Activated CD4-positive, alpha-beta T cell treated with anti-CD3 and anti-CD28 coated beads for 36 hours (primary cell): ENCODE measurements at regions not wholly inside any gene's neighbourhood (a gene's known extent, or its start where the extent isn't known, plus 50 kb on each side); places are given as distances from the start of the nearest gene placed in this dataset.

Experiments used
- ATAC-seq: fragments of 200-7000 bp; cut with Tn5 transposase; one replicate; pipeline ENCODE4 v1.10.0; 2021; ENCODE audit warnings: mild to moderate bottlenecking, moderate library complexity
- CTCF ChIA-PET: fragments of 350-600 bp; sonication (Branson Sonifier 250); formaldehyde crosslinking; loops from one replicate; lab custom pipeline; 2021; ENCODE audit warnings: antibody characterized with exemption; lab: Charles Lee
- POLR2A ChIA-PET: fragments of 350-600 bp; sonication (Branson Sonifier 250); formaldehyde crosslinking; loops from one replicate; lab custom pipeline; 2021; ENCODE audit warnings: antibody characterized with exemption, inconsistent platforms; lab: Charles Lee
- DNase-seq: peaks from one replicate; pipeline ENCODE4 v3.0.0-alpha.2; 2020
- H3K27ac Mint-ChIP-seq: one replicate; pipeline ENCODE4 v1.8.0; 2021; ENCODE audit warnings: mixed read lengths
- H3K27me3 Mint-ChIP-seq: one replicate; pipeline ENCODE4 v1.8.0; 2021; ENCODE audit warnings: mixed read lengths
- H3K36me3 Mint-ChIP-seq: one replicate; pipeline ENCODE4 v1.8.0; 2021; ENCODE audit warnings: low read depth, mixed read lengths
- H3K4me1 Mint-ChIP-seq: one replicate; pipeline ENCODE4 v1.8.0; 2021; ENCODE audit warnings: mixed read lengths
- H3K4me3 Mint-ChIP-seq: one replicate; pipeline ENCODE4 v1.8.0; 2021; ENCODE audit warnings: mild to moderate bottlenecking, moderate library complexity, mixed read lengths
- H3K9me3 Mint-ChIP-seq: one replicate; pipeline ENCODE4 v1.8.0; 2021; ENCODE audit warnings: low read depth, mixed read lengths
- intact Hi-C, 2 experiments: fragments of 100-400 bp; cut with DNase I in 1 of 2; cut with micrococcal nuclease in 1 of 2; formaldehyde crosslinking; loops; one replicate each; pipeline versions ENCODE4 v1.14.2 to v1.15.1; 2022 to 2024; cut with DNase I, micrococcal nuclease

DNA sequence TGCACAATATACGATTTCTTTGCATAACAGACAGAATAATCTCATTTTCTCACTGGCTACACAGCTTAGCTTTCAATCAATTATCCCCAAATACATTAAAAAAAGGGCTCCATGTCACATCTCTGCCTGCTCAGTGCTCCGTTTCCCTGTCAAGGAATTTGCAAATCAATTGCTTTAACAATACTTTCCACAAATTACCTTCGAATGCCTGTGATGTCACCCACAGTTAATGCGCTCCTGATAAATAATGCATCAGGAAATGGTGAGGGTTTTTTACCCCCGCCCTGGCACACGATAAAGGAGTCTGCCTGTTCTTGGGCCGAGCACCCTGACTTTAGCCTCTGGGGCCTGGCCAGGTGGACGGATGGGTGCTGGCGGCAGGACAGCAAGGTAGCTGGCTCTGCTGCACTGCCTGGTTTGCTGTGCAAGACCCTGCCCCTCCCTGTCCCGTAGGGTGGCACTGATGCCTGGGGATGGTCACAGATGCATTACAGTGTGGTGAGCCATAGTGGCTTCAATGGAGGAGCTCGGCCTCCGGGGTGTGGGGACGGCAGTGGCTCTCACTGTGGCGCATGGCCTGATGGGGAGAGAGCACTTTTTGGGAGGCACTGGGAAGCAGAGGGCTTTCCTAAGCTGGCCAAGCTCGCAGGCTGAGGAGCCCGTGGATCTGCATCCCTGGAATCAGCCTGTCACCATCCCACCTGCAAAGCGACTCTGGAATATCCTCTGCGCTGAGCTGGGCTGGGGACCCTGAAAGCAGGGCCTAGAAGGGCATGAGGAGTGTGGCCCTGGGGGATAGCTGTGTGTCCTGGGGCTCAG lies 88.3 kb upstream of the HS6ST1 start:
- ATAC-seq (no peak), DNase-seq (no peak)
- intact Hi-C loops = no loop called here
- Mint-ChIP-seq H3K27ac (no peak overlapping the region), H3K9me3 (no peaks in the 10 kb centered on the region), H3K4me1 (no peaks in the 10 kb centered on the region), H3K4me3 (no peak overlapping the region), H3K27me3 (no peaks in the 10 kb centered on the region), H3K36me3 (no peaks in the 10 kb centered on the region)
- POLR2A ChIA-PET = interaction anchor here (0.5 kb wide), 1 partner anchor 1273 kb away, joined by 5 read pairs; no protein-coding TSS in a partner anchor
- CTCF ChIA-PET = interaction anchor here (0.6 to 0.8 kb wide), 3 partner anchors 49 to 155 kb away, joined by 3 read pairs; no protein-coding TSS in a partner anchor

GRCh38 chr2:128408349-128409305 lies 90.0 kb upstream of the HS6ST1 start:
- DNase-seq = no peak
- H3K36me3 Mint-ChIP-seq = no peaks in the 10 kb centered on the region
- ChIA-PET POLR2A (no interaction called here), CTCF (no interaction called here)
- no peaks in the 10 kb centered on the region for H3K9me3 Mint-ChIP-seq
- H3K27ac Mint-ChIP-seq = no peak overlapping the region
- ATAC-seq = no peak
- intact Hi-C loops = no loop called here
- H3K27me3 Mint-ChIP-seq = no peaks in the 10 kb centered on the region
- H3K4me3 Mint-ChIP-seq = no peak overlapping the region
- no peaks in the 10 kb centered on the region for H3K4me1 Mint-ChIP-seq

GRCh38 chr2:128409326-128410034 lies 90.8 kb upstream of the HS6ST1 start:
- Mint-ChIP-seq H3K4me1 (no peaks in the 10 kb centered on the region), H3K36me3 (no peaks in the 10 kb centered on the region), H3K9me3 (no peaks in the 10 kb centered on the region), H3K27me3 (no peaks in the 10 kb centered on the region), H3K27ac (no peak overlapping the region), H3K4me3 (no peak overlapping the region)
- ChIA-PET CTCF (no interaction called here), POLR2A (no interaction called here)
- intact Hi-C loops = no loop called here
- DNase-seq = no peak
- no peak for ATAC-seq

DNA sequence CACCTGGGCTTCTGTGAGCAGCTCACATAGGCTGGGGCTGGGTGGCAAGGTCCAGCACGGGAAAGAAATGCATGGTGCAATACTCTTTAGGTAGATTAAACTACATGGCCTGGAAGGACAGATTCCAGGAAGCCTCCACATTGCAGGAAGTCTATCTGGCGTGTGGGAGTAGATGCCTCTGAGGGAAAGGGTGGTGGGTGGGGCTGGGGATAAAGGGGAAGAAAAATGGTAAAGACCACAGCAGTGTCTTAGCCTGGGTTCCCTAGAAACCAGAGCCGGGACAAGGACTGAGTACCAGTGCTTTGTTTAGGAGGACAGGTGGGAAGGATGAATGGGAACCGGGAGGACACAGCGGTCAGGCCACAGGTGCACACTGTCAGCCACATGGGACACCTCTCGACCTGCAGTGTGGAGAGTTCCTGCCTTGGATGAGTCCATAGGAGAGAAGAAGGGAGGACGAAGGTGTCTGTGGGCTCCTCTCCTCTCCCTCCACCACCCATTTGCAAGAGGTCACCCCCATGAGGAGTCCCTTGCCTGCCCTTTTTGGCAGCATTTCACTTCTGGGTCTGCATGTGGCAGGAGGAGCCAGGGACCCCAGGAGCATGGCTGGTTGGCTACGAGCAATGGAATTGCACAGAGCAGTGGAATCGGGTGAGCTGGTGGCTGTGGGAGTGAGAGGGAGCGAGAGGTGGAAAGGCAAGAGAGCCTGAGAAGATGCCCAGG lies 91.5 kb upstream of the HS6ST1 start:
- no peaks in the 10 kb centered on the region for H3K27me3 Mint-ChIP-seq
- no peak overlapping the region for H3K27ac Mint-ChIP-seq
- no peak overlapping the region for H3K4me3 Mint-ChIP-seq
- no peak for ATAC-seq
- no peaks in the 10 kb centered on the region for H3K36me3 Mint-ChIP-seq
- H3K4me1 Mint-ChIP-seq = no peaks in the 10 kb centered on the region
- DNase-seq = no peak
- POLR2A ChIA-PET = no interaction called here
- no peaks in the 10 kb centered on the region for H3K9me3 Mint-ChIP-seq
- intact Hi-C loops = no loop called here
- CTCF ChIA-PET = no interaction called here

DNA sequence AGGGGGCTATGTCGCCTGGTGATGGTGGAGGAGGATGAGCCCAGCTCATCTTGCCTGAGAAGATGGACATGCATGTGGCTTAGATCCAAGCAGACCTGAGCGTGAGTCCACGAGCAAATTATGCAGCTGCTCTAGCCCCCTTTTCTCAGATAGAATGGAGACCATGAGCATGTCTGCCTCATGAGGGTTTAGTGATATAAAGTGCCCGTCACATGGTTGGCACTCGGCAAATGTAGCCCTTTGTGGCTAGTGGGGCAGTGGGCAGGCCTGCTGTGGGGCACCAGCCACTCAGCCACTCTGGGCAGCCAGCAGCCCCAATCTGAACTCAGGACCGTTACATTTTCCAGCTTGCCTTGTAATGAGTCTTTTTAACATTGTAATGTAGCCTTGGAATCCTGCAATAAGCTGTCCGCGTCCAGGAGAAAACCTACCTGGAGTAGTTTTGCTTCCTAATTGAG lies 92.1 kb upstream of the HS6ST1 start:
- Mint-ChIP-seq H3K9me3 (no peaks in the 10 kb centered on the region), H3K4me3 (no peak overlapping the region), H3K27ac (no peak overlapping the region), H3K27me3 (no peaks in the 10 kb centered on the region), H3K36me3 (no peaks in the 10 kb centered on the region), H3K4me1 (no peaks in the 10 kb centered on the region)
- POLR2A ChIA-PET = no interaction called here
- CTCF ChIA-PET = no interaction called here
- intact Hi-C loops = no loop called here
- DNase-seq = no peak
- no peak for ATAC-seq

GRCh38 chr2:128411431-128411830 lies 92.8 kb upstream of the HS6ST1 start:
- ATAC-seq (no peak), DNase-seq (no peak)
- intact Hi-C loops = no loop called here
- H3K9me3 Mint-ChIP-seq = no peaks in the 10 kb centered on the region
- no peaks in the 10 kb centered on the region for H3K4me1 Mint-ChIP-seq
- POLR2A ChIA-PET = no interaction called here
- no peak overlapping the region for H3K27ac Mint-ChIP-seq
- no peaks in the 10 kb centered on the region for H3K36me3 Mint-ChIP-seq
- H3K4me3 Mint-ChIP-seq = no peak overlapping the region
- CTCF ChIA-PET = interaction anchor here (0.7 kb wide), 1 partner anchor 77 kb away, joined by 4 read pairs; no protein-coding TSS in a partner anchor
- H3K27me3 Mint-ChIP-seq = no peaks in the 10 kb centered on the region

DNA sequence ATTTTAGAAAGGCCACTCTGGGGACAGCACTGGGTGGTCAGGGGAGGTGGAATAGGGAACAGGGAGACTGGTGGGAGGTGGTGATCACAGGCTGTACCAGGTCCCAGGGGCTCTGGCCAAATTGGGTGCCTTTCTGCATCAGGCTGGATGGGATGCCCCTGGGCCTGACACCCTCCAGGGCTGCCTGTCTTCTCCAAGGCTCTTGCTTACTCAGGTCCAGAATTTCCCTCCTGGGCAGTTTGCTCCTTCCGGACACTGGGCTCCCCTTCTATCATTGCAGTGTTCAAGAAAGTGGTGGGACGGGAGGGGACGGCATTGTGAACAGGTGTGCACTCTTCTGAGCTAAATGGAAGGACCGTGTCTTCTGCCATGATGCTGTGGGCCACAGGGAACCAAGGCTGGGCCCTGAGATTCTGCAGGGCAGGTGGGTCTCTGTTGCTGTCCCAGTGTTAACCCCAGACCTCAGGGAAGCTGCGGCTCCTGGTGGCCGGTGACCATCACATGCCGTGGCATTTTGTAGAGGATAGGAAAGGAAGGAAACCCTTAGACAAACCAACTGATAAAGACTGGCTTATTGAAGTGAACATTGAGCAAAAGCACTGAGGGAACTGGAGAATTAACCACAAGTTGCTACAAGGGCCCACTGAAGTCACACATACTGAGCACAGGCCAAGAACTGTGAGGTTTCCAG lies 93.7 kb upstream of the HS6ST1 start:
- DNase-seq (no peak), ATAC-seq (no peak)
- H3K4me1 Mint-ChIP-seq = no peaks in the 10 kb centered on the region
- no peak overlapping the region for H3K4me3 Mint-ChIP-seq
- ChIA-PET CTCF (interaction anchor here (0.7 kb wide), 1 partner anchor 78 kb away, joined by 4 read pairs; no protein-coding TSS in a partner anchor), POLR2A (no interaction called here)
- intact Hi-C loops = no loop called here
- H3K9me3 Mint-ChIP-seq = no peaks in the 10 kb centered on the region
- H3K27me3 Mint-ChIP-seq = no peaks in the 10 kb centered on the region
- H3K27ac Mint-ChIP-seq = no peak overlapping the region
- H3K36me3 Mint-ChIP-seq = no peaks in the 10 kb centered on the region

- Mint-ChIP-seq H3K36me3 (no peaks in the 10 kb centered on the region), H3K9me3 (no peaks in the 10 kb centered on the region), H3K27me3 (no peaks in the 10 kb centered on the region), H3K27ac (no peak overlapping the region), H3K4me3 (no peak overlapping the region), H3K4me1 (no peaks in the 10 kb centered on the region)
- intact Hi-C loops = no loop called here
- ATAC-seq (no peak), DNase-seq (no peak)
- CTCF ChIA-PET = no interaction called here
- POLR2A ChIA-PET = no interaction called here
Measured at GRCh38 chr2:128413014-128413717, 94.5 kb upstream of the HS6ST1 start.

DNA sequence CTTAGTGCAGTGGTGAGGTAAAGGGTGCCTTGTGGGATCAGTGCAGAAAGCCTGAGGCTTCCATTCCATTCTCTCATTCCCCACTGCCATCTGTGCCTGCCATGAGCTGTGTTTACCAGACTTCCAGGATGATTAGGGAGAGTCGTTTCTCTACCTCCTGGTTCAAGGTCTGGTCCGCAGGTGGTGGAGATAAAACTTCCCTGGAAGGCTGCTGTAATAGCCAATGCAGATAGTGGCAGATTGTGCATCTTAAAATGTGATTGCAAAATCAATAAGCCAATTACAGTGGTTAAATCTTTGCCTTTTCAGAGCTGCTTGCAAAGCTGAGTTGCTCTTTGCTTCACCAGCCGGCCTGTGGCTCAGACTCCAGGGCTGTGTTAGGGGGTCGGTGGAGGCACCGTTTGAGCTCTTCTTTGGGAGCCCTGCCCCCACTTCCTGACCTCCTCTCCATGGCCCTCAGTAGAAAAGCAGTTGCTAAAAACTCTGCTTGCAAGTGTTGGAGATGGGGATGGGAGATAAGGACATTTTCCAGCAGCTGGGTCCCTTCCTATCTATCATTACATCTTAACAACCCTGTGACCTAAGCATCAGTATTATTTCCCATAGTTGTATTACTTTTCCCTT lies 95.2 kb upstream of the HS6ST1 start:
- POLR2A ChIA-PET = no interaction called here
- no peak for ATAC-seq
- CTCF ChIA-PET = interaction anchor here (0.6 kb wide), 1 partner anchor 591 kb away, joined by 3 read pairs; no protein-coding TSS in a partner anchor

More for the DNA sequence above, 95.2 kb upstream of the HS6ST1 start:
- intact Hi-C loops = no loop called here
- Mint-ChIP-seq H3K36me3 (no peaks in the 10 kb centered on the region), H3K27me3 (no peaks in the 10 kb centered on the region), H3K9me3 (no peaks in the 10 kb centered on the region), H3K4me1 (no peaks in the 10 kb centered on the region), H3K27ac (no peak overlapping the region), H3K4me3 (no peak overlapping the region)
- no peak for DNase-seq
